Activated CD4-positive, alpha-beta T cell treated with anti-CD3 and anti-CD28 coated beads, Interleukin-2, amount 10 ng/mL, durations not matched to agents 7 days and 5 days (primary cell): ENCODE measurements at regions not wholly inside any gene's neighbourhood (a gene's known extent, or its start where the extent isn't known, plus 50 kb on each side); places are given as distances from the start of the nearest gene placed in this dataset.
"Not testable (repeated sequence)": the region's sequence is repeated elsewhere in the genome, so short reads cannot be mapped to it uniquely, and the experiment has no call there.

Source experiments
- CTCF ChIA-PET: fragments of 350-600 bp; sonication (Branson Sonifier 250); formaldehyde crosslinking; loops from one replicate; lab custom pipeline; 2021; ENCODE audit warnings: antibody characterized with exemption; lab: Charles Lee
- POLR2A ChIA-PET: fragments of 350-600 bp; sonication (Branson Sonifier 250); formaldehyde crosslinking; loops from one replicate; lab custom pipeline; 2021; ENCODE audit warnings: antibody characterized with exemption; lab: Charles Lee
- DNase-seq: peaks from one replicate; pipeline ENCODE4 v3.0.0-alpha.2; 2020
- H3K27ac Mint-ChIP-seq: one replicate; pipeline ENCODE4 v1.8.0; 2021; ENCODE audit warnings: mild to moderate bottlenecking, moderate library complexity, mixed read lengths
- H3K27me3 Mint-ChIP-seq: one replicate; pipeline ENCODE4 v1.8.0; 2021; ENCODE audit warnings: mixed read lengths
- H3K36me3 Mint-ChIP-seq: one replicate; pipeline ENCODE4 v1.8.0; 2021; ENCODE audit warnings: low read depth, mixed read lengths
- H3K4me1 Mint-ChIP-seq: one replicate; pipeline ENCODE4 v1.8.0; 2021; ENCODE audit warnings: mixed read lengths
- H3K4me3 Mint-ChIP-seq: one replicate; pipeline ENCODE4 v1.8.0; 2021; ENCODE audit warnings: mild to moderate bottlenecking, moderate library complexity, mixed read lengths
- H3K9me3 Mint-ChIP-seq: one replicate; pipeline ENCODE4 v1.8.0; 2021; ENCODE audit warnings: mixed read lengths

DNA sequence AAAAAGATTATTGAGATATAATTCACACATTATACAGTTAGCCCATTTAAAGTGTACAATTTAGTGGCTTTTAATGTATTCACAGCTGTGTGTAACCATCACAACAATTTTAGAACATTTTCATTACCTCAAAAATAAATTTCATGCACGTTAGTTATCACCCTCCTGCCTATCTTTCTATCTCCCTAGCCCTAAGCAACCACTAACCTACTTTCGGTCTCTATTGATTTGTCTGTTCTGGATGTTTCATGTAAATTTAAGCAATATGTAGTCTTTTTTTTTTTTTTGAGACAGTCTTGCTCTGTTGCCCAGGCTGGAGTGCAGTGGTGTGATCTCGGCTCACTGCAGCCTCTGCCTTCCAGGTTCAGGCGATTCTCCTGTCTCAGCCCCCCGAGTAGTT lies 439.4 kb downstream of the PCNX1 start:
- ChIA-PET POLR2A (no interaction called here), CTCF (interaction anchor here (1.3 kb wide), 1 partner anchor 366 kb away, joined by 3 read pairs; no protein-coding TSS in a partner anchor)
- no peak for DNase-seq
- Mint-ChIP-seq H3K27ac (no peak overlapping the region), H3K9me3 (peaks cover under 1% of the 10 kb centered on the region), H3K4me3 (no peak overlapping the region), H3K4me1 (peaks cover 20% of the 10 kb centered on the region), H3K36me3 (peaks cover 35% of the 10 kb centered on the region), H3K27me3 (no peaks in the 10 kb centered on the region)

GRCh38 chr14:71348394-71348793 lies 441.1 kb downstream of the PCNX1 start:
- H3K36me3 Mint-ChIP-seq = peaks cover 47% of the 10 kb centered on the region
- ChIA-PET CTCF (no interaction called here), POLR2A (no interaction called here)
- no peak overlapping the region for H3K4me3 Mint-ChIP-seq
- H3K9me3 Mint-ChIP-seq = peaks cover 10% of the 10 kb centered on the region
- DNase-seq = no peak
- no peaks in the 10 kb centered on the region for H3K27me3 Mint-ChIP-seq
- H3K4me1 Mint-ChIP-seq = peaks cover 20% of the 10 kb centered on the region
- H3K27ac Mint-ChIP-seq = no peak overlapping the region

- Mint-ChIP-seq H3K4me1 (peaks cover 20% of the 10 kb centered on the region), H3K36me3 (peaks cover 48% of the 10 kb centered on the region), H3K4me3 (no peak overlapping the region), H3K27me3 (no peaks in the 10 kb centered on the region), H3K27ac (no peak overlapping the region), H3K9me3 (peaks cover 12% of the 10 kb centered on the region)
- ChIA-PET CTCF (no interaction called here), POLR2A (no interaction called here)
- DNase-seq = no peak
Observed at GRCh38 chr14:71348817-71349216, 441.6 kb downstream of the PCNX1 start.

DNA sequence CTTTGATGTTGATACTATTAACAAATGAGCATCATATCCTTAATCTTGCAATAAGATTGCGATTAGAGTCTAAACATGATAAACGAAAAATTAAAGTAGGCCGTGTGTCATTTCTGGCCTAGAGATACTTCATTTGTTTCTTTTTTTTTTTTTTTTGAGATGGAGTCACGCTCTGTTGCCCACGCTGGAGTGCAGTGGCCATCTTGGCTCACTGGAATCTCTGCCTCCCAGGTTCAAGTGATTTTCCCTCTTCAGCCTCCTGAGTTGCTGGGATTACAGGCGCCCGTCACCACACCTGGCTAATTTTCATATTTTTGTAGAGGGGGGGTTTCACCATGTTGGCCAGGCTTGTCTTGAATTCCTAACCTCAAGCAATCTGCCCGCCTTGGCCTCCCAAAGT lies 446.9 kb downstream of the PCNX1 start:
- DNase-seq = no peak
- H3K4me1 Mint-ChIP-seq = peaks cover 14% of the 10 kb centered on the region
- H3K27me3 Mint-ChIP-seq = no peaks in the 10 kb centered on the region
- ChIA-PET CTCF (no interaction called here), POLR2A (no interaction called here)
- H3K36me3 Mint-ChIP-seq = peaks cover 52% of the 10 kb centered on the region
- no peak overlapping the region for H3K4me3 Mint-ChIP-seq
- no peak overlapping the region for H3K27ac Mint-ChIP-seq
- H3K9me3 Mint-ChIP-seq = peaks cover 20% of the 10 kb centered on the region

- Mint-ChIP-seq H3K27me3 (no peaks in the 10 kb centered on the region), H3K4me1 (peaks cover 11% of the 10 kb centered on the region), H3K4me3 (no peak overlapping the region), H3K27ac (no peak overlapping the region), H3K36me3 (peaks cover 56% of the 10 kb centered on the region), H3K9me3 (peaks cover 26% of the 10 kb centered on the region)
- CTCF ChIA-PET = no interaction called here
- POLR2A ChIA-PET = no interaction called here
- DNase-seq = no peak
Observed at GRCh38 chr14:71354801-71355200, 447.5 kb downstream of the PCNX1 start.

- peaks cover 54% of the 10 kb centered on the region for H3K36me3 Mint-ChIP-seq
- no peak for DNase-seq
- POLR2A ChIA-PET = no interaction called here
- no peak overlapping the region for H3K4me3 Mint-ChIP-seq
- no peaks in the 10 kb centered on the region for H3K27me3 Mint-ChIP-seq
- H3K9me3 Mint-ChIP-seq = peaks cover 28% of the 10 kb centered on the region
- CTCF ChIA-PET = interaction anchor here (0.7 kb wide), 1 partner anchor 64 kb away, joined by 5 read pairs; no protein-coding TSS in a partner anchor
- no peak overlapping the region for H3K27ac Mint-ChIP-seq
- peaks cover 12% of the 10 kb centered on the region for H3K4me1 Mint-ChIP-seq
Observed at GRCh38 chr14:71355324-71356201, 448.3 kb downstream of the PCNX1 start.

- Mint-ChIP-seq H3K36me3 (peaks cover 42% of the 10 kb centered on the region), H3K9me3 (peaks cover 20% of the 10 kb centered on the region), H3K4me1 (peaks cover 23% of the 10 kb centered on the region), H3K27me3 (no peaks in the 10 kb centered on the region), H3K27ac (no peak overlapping the region), H3K4me3 (no peak overlapping the region)
- ChIA-PET POLR2A (no interaction called here), CTCF (interaction anchor here (0.6 kb wide), 1 partner anchor 21 kb away, joined by 4 read pairs; no protein-coding TSS in a partner anchor)
- no peak for DNase-seq
Observed at GRCh38 chr14:71358209-71358931, 451.1 kb downstream of the PCNX1 start.

DNA sequence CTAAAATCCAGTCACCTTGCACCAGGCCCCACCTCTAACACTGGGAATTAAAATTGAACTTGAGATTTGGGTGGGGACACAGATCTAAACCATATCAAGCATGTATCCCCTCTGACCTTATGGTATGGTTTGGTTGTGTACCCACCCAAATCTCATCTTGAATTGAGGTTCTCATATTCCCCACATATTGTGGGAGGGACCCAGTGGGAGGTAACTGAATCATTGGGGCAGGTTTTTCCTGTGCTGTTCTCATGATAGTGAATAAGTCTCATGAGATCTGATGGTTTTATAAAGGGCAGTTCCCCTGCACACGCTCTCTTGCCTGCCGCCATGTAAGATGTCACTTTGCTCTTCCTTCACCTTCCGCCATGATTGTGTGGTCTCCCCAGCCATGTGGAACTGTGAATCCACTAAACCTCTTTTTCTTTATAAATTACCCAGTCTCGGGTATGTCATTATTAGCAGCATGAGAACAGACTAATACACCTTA lies 451.7 kb downstream of the PCNX1 start:
- CTCF ChIA-PET, DNase-seq, H3K27ac Mint-ChIP-seq, POLR2A ChIA-PET, H3K4me3 Mint-ChIP-seq, H3K27me3 Mint-ChIP-seq: not testable (repeated sequence)
- H3K9me3 Mint-ChIP-seq = peaks cover 18% of the 10 kb centered on the region
- peaks cover 36% of the 10 kb centered on the region for H3K36me3 Mint-ChIP-seq
- H3K4me1 Mint-ChIP-seq = peaks cover 23% of the 10 kb centered on the region

- ChIA-PET POLR2A (no interaction called here), CTCF (interaction anchor here (0.6 kb wide), 1 partner anchor 33 kb away, joined by 5 read pairs; no protein-coding TSS in a partner anchor)
- Mint-ChIP-seq H3K27ac (no peak overlapping the region), H3K27me3 (no peaks in the 10 kb centered on the region), H3K36me3 (peaks cover 30% of the 10 kb centered on the region), H3K9me3 (peaks cover 18% of the 10 kb centered on the region), H3K4me1 (peaks cover 23% of the 10 kb centered on the region), H3K4me3 (no peak overlapping the region)
- no peak for DNase-seq
Observed at GRCh38 chr14:71359823-71360222, 452.6 kb downstream of the PCNX1 start.

GRCh38 chr14:71361336-71361735 lies 454.1 kb downstream of the PCNX1 start:
- Mint-ChIP-seq H3K27ac (no peak overlapping the region), H3K9me3 (peaks cover 18% of the 10 kb centered on the region), H3K27me3 (no peaks in the 10 kb centered on the region), H3K4me3 (no peak overlapping the region), H3K4me1 (peaks cover 17% of the 10 kb centered on the region), H3K36me3 (peaks cover 27% of the 10 kb centered on the region)
- POLR2A ChIA-PET = no interaction called here
- no peak for DNase-seq
- CTCF ChIA-PET = no interaction called here

- ChIA-PET CTCF (no interaction called here), POLR2A (no interaction called here)
- no peak overlapping the region for H3K4me3 Mint-ChIP-seq
Observed at GRCh38 chr14:71361874-71362273, 454.6 kb downstream of the PCNX1 start.

DNA sequence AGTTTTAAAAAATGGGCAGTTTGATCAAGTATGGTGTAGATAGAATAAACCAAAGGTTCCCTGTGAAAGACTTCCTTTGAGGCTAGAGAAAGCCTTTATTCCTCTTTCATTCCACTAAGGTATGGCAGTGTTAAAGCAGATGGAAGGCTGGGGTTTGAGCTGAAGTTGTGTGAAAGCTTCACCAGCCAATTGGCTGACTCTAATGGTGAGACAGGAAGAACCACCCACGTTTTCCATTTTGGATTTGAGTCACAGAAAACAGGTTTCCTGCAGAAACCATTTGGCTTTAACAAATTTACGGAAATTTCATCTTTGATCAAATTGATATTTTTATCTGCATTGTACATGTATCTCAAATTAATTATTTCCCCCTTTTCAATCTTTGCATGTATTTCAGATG lies 455.0 kb downstream of the PCNX1 start:
- Mint-ChIP-seq H3K36me3 (peaks cover 28% of the 10 kb centered on the region), H3K9me3 (peaks cover 18% of the 10 kb centered on the region), H3K4me3 (no peak overlapping the region), H3K4me1 (peaks cover 17% of the 10 kb centered on the region), H3K27ac (no peak overlapping the region), H3K27me3 (no peaks in the 10 kb centered on the region)
- POLR2A ChIA-PET = no interaction called here
- CTCF ChIA-PET = interaction anchor here (1.2 kb wide), 1 partner anchor 40 kb away, joined by 3 read pairs; no protein-coding TSS in a partner anchor
- no peak for DNase-seq

More at GRCh38 chr14:71361874-71362273, 454.6 kb downstream of the PCNX1 start:
- Mint-ChIP-seq H3K9me3 (peaks cover 18% of the 10 kb centered on the region), H3K27ac (no peak overlapping the region), H3K36me3 (peaks cover 29% of the 10 kb centered on the region), H3K27me3 (no peaks in the 10 kb centered on the region), H3K4me1 (peaks cover 17% of the 10 kb centered on the region)
- no peak for DNase-seq
